ENCODE measurements at regions not wholly inside any gene's neighbourhood (a gene's known extent, or its start where the extent isn't known, plus 50 kb on each side); places are given as distances from the start of the nearest gene placed in this dataset.

- WGBS, 2 donors (ENCODE audit: low coverage in 1 of 2), result 38 to 50% methylated on average over 1 of the region's 1 CpG
- no peak overlapping the region for H3K27ac ChIP-seq
- no peaks in the 10 kb centered on the region for H3K36me3 ChIP-seq
- TF ChIP-seq POLR2A (IDR thresholded peaks at IDR 0.05), result no peak
- no peak for TF ChIP-seq EP300 (IDR thresholded peaks at IDR 0.05)
- no peak for TF ChIP-seq CTCF (IDR thresholded peaks at IDR 0.05)
- H3K27me3 ChIP-seq, result no peaks in the 10 kb centered on the region
- no peaks in the 10 kb centered on the region for H3K9me3 ChIP-seq
- no peaks in the 10 kb centered on the region for H3K4me1 ChIP-seq
- H3K4me3 ChIP-seq, result no peak overlapping the region
- ATAC-seq, result no peak
Observed at GRCh38 chr5:86070719-86071118, 547.0 kb upstream of the COX7C start.

GRCh38 chr5:86074297-86074696 is 543.4 kb upstream of the COX7C start:
- 76 to 80% methylated on average over 2 to 3 of the region's 3 CpGs for WGBS, 2 donors (ENCODE audit: low coverage in 1 of 2)
- no peaks in the 10 kb centered on the region for H3K9me3 ChIP-seq

GRCh38 chr5:86075139-86075538 is 542.6 kb upstream of the COX7C start:
- Histone ChIP-seq H3K4me1 (no peaks in the 10 kb centered on the region), H3K36me3 (no peaks in the 10 kb centered on the region), H3K27me3 (no peaks in the 10 kb centered on the region), H3K4me3 (no peak overlapping the region), H3K9me3 (no peaks in the 10 kb centered on the region), H3K27ac (no peak overlapping the region)
- 80 to 95% methylated on average over 4 to 6 of the region's 6 CpGs for WGBS, 2 donors (ENCODE audit: low coverage in 1 of 2)
- ATAC-seq, result no peak
- no peak for TF ChIP-seq CTCF (IDR thresholded peaks at IDR 0.05)
- TF ChIP-seq POLR2A (IDR thresholded peaks at IDR 0.05), result no peak
- TF ChIP-seq EP300 (IDR thresholded peaks at IDR 0.05), result no peak
- TF ChIP-seq POLR2AphosphoS5 (IDR thresholded peaks at IDR 0.05), result no peak

More at GRCh38 chr5:86074297-86074696, 543.4 kb upstream of the COX7C start:
- no peaks in the 10 kb centered on the region for H3K4me1 ChIP-seq
- no peaks in the 10 kb centered on the region for H3K36me3 ChIP-seq
- no peak overlapping the region for H3K4me3 ChIP-seq
- no peak for ATAC-seq
- H3K27ac ChIP-seq, result no peak overlapping the region
- TF ChIP-seq POLR2AphosphoS5 (IDR thresholded peaks at IDR 0.05) (no peak), EP300 (IDR thresholded peaks at IDR 0.05) (no peak), CTCF (IDR thresholded peaks at IDR 0.05) (no peak)
- no peaks in the 10 kb centered on the region for H3K27me3 ChIP-seq

- no peak for ATAC-seq
- Histone ChIP-seq H3K27me3 (no peaks in the 10 kb centered on the region), H3K36me3 (no peaks in the 10 kb centered on the region), H3K9me3 (no peaks in the 10 kb centered on the region), H3K27ac (no peak overlapping the region), H3K4me3 (no peak overlapping the region), H3K4me1 (peaks cover 0 to 11% (median 0%) of the 10 kb centered on the region in 3 donors)
- no peak for TF ChIP-seq POLR2A (IDR thresholded peaks at IDR 0.05)
- TF ChIP-seq EP300 (IDR thresholded peaks at IDR 0.05), result no peak
- no peak for TF ChIP-seq CTCF (IDR thresholded peaks at IDR 0.05)
- TF ChIP-seq POLR2AphosphoS5 (IDR thresholded peaks at IDR 0.05), result no peak
- 50% methylated on average over 1 of the region's 1 CpG for WGBS, 2 donors (ENCODE audit: low coverage in 1 of 2)
Observed at GRCh38 chr5:86095092-86095491, 522.6 kb upstream of the COX7C start.

GRCh38 chr5:86101966-86102365 is 515.8 kb upstream of the COX7C start:
- no peaks in the 10 kb centered on the region for H3K9me3 ChIP-seq
- 67 to 83% methylated on average over 1 of the region's 6 CpGs for WGBS, 2 donors (ENCODE audit: low coverage in 1 of 2)
- no peak for ATAC-seq

More at GRCh38 chr5:86101966-86102365, 515.8 kb upstream of the COX7C start:
- TF ChIP-seq POLR2A (IDR thresholded peaks at IDR 0.05), result no peak
- no peak for TF ChIP-seq EP300 (IDR thresholded peaks at IDR 0.05)
- no peak for TF ChIP-seq POLR2AphosphoS5 (IDR thresholded peaks at IDR 0.05)
- TF ChIP-seq CTCF (IDR thresholded peaks at IDR 0.05), result no peak
- H3K4me3 ChIP-seq, result no peak overlapping the region
- no peaks in the 10 kb centered on the region for H3K27me3 ChIP-seq
- H3K27ac ChIP-seq, result no peak overlapping the region
- H3K36me3 ChIP-seq, result no peaks in the 10 kb centered on the region
- no peaks in the 10 kb centered on the region for H3K4me1 ChIP-seq

All from gastroesophageal sphincter (tissue), 4 donors.